ENCODE measurements at regions not wholly inside any gene's neighbourhood (a gene's known extent, or its start where the extent isn't known, plus 50 kb on each side); places are given as distances from the start of the nearest gene placed in this dataset.

GRCh38 chr10:3002304-3002703 lies 65.0 kb upstream of the PFKP start:
- Mint-ChIP-seq H3K9me3 (no peaks in the 10 kb centered on the region), H3K27me3 (peaks cover 10% of the 10 kb centered on the region), H3K27ac (no peak overlapping the region), H3K36me3 (ENCODE audit: low read depth) (no peaks in the 10 kb centered on the region), H3K4me3 (no peak overlapping the region), H3K4me1 (ENCODE audit: low read depth) (no peaks in the 10 kb centered on the region)
- ChIA-PET POLR2A (no interaction called here), CTCF (no interaction called here)
- no peak overlapping the region for H3K4me3 ChIP-seq (ENCODE audit: low read length)
- ATAC-seq (ENCODE audit: poor library complexity) (no peak), DNase-seq (no peak)
- TF ChIP-seq CTCF (IDR thresholded peaks at IDR 0.05) = no peak
- no peaks in the 10 kb centered on the region for H3K27me3 ChIP-seq (ENCODE audit: control insufficient read depth in 1 of 2, insufficient read depth in 2 of 2, low read length in 2 of 2)
- H3K36me3 ChIP-seq (ENCODE audit: insufficient read depth, low read length) = no peaks in the 10 kb centered on the region
- no peak overlapping the region for H3K27ac ChIP-seq (ENCODE audit: low read depth in 1 of 2, low read length in 2 of 2)
- no peaks in the 10 kb centered on the region for H3K9me3 ChIP-seq (ENCODE audit: control insufficient read depth in 1 of 2, insufficient read depth in 1 of 2, low read length in 2 of 2)
- no peaks in the 10 kb centered on the region for H3K4me1 ChIP-seq (ENCODE audit: insufficient read depth, low read length)
- intact Hi-C loops (cut with DNase I, micrococcal nuclease) = no loop called here

GRCh38 chr10:3000048-3000447 lies 67.3 kb upstream of the PFKP start:
- no peak for DNase-seq

GRCh38 chr10:2994221-2994961 lies 73.0 kb upstream of the PFKP start:
- H3K4me3 Mint-ChIP-seq = no peak overlapping the region
- POLR2A ChIA-PET = no interaction called here
- Histone ChIP-seq H3K4me1 (ENCODE audit: insufficient read depth, low read length) (no peaks in the 10 kb centered on the region), H3K4me3 (ENCODE audit: low read length) (no peak overlapping the region), H3K9me3 (ENCODE audit: control insufficient read depth in 1 of 2, insufficient read depth in 1 of 2, low read length in 2 of 2) (peaks cover 3 to 4% of the 10 kb centered on the region in 2 experiments), H3K36me3 (ENCODE audit: insufficient read depth, low read length) (no peaks in the 10 kb centered on the region), H3K27me3 (ENCODE audit: control insufficient read depth in 1 of 2, insufficient read depth in 2 of 2, low read length in 2 of 2) (peaks cover under 1 to 6% of the 10 kb centered on the region in 2 experiments), H3K27ac (ENCODE audit: low read depth in 1 of 2, low read length in 2 of 2) (no peak overlapping the region)
- no peak for ATAC-seq (ENCODE audit: poor library complexity)
- no peak for TF ChIP-seq CTCF (IDR thresholded peaks at IDR 0.05)
- H3K27ac Mint-ChIP-seq = no peak overlapping the region
- intact Hi-C loops (cut with DNase I, micrococcal nuclease) = no loop called here
- no peaks in the 10 kb centered on the region for H3K9me3 Mint-ChIP-seq
- CTCF ChIA-PET = no interaction called here
- DNase-seq = no peak
- no peaks in the 10 kb centered on the region for H3K36me3 Mint-ChIP-seq (ENCODE audit: low read depth)
- no peaks in the 10 kb centered on the region for H3K4me1 Mint-ChIP-seq (ENCODE audit: low read depth)
- peaks cover 12% of the 10 kb centered on the region for H3K27me3 Mint-ChIP-seq

More at GRCh38 chr10:3000048-3000447, 67.3 kb upstream of the PFKP start:
- H3K36me3 Mint-ChIP-seq (ENCODE audit: low read depth) = no peaks in the 10 kb centered on the region
- Histone ChIP-seq H3K4me1 (ENCODE audit: insufficient read depth, low read length) (no peaks in the 10 kb centered on the region), H3K27me3 (ENCODE audit: control insufficient read depth in 1 of 2, insufficient read depth in 2 of 2, low read length in 2 of 2) (no peaks in the 10 kb centered on the region), H3K27ac (ENCODE audit: low read depth in 1 of 2, low read length in 2 of 2) (no peak overlapping the region), H3K36me3 (ENCODE audit: insufficient read depth, low read length) (no peaks in the 10 kb centered on the region), H3K4me3 (ENCODE audit: low read length) (no peak overlapping the region), H3K9me3 (ENCODE audit: control insufficient read depth in 1 of 2, insufficient read depth in 1 of 2, low read length in 2 of 2) (no peaks in the 10 kb centered on the region)
- POLR2A ChIA-PET = no interaction called here
- H3K9me3 Mint-ChIP-seq = no peaks in the 10 kb centered on the region
- H3K27me3 Mint-ChIP-seq = peaks cover 6% of the 10 kb centered on the region
- no peak for ATAC-seq (ENCODE audit: poor library complexity)
- H3K4me1 Mint-ChIP-seq (ENCODE audit: low read depth) = no peaks in the 10 kb centered on the region
- H3K27ac Mint-ChIP-seq = no peak overlapping the region
- intact Hi-C loops (cut with DNase I, micrococcal nuclease) = no loop called here
- no peak for TF ChIP-seq CTCF (IDR thresholded peaks at IDR 0.05)
- CTCF ChIA-PET = no interaction called here
- no peak overlapping the region for H3K4me3 Mint-ChIP-seq
